ENCODE measurements at regions not wholly inside any gene's neighbourhood (a gene's known extent, or its start where the extent isn't known, plus 50 kb on each side); places are given as distances from the start of the nearest gene placed in this dataset.

DNA sequence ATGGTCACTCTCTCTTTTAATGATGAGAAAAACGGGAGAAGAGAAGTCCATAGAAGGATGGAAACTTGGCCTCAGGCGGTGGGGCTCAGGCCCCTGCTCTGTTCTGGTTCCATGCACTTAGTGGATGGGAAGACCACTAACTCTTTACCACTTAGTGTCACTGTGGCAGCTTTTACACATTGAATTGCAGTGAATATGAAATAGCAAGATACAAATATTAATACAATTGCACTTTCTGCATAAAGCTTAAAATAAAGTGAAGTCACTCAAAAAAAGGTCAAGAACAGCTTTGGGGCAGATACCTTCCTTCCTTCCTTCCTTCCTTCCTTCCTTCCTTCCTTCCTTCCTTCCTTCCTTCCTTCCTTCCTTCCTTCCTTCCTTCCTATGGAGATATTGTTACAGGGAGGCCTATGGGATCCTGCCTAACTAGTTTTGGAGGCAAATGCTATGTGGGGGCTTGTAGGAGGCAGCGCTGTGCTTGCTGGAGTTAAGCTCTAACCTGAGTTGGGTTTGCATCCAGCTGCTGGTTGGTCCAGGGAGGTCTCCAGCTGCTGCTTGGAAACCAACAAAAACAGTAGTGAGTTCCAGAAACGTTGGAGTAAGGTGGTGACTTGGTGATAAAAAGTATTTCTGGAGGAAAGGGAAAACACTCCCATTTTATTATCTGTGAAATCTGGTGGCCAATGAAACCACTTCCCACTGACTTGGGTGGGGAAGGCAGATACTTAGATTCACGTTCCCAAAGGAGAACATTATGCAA lies 62.3 kb upstream of the NKX2-2 start:
- no peak for DNase-seq (ENCODE audit: low spot score)

DNA sequence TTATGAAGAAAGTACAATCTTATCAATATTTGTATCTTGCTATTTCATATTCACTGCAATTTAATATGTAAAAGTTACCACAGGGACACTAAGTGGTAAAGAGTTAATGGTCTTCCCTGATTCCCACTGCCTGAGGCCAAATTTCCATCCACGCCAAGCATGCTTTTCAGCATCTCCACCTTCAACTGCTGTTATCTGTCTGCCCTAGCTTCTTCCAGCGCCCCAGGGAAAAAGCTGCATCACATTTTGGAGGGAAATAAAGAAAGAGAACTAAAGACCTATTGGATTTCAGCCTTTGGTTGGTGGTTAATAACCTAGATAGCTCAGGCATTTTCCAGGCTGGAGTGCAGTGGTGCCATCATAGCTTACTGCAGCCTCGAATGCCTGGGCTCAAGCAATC lies 61.3 kb upstream of the NKX2-2 start:
- DNase-seq (ENCODE audit: low spot score), result no peak

DNA sequence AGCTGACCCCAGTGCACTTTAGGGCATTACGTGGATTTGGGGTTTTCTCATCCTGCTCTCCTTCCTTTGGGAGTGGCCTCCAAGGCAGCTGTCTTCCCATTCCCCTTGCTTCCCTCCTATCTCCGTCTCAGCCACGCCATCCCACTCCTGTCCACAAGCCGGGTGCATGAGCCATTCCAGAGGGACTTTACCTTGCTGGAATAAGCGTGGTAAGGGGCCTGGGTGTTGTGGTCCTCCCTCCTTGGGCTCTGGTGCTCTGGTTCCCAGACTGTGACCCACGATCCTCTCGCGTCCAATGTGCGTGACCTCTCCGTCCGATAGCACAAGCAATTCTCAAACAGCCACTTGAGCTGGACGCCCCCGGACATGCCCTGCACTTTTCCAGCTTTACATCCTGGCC lies 60.6 kb upstream of the NKX2-2 start:
- no peak for DNase-seq (ENCODE audit: low spot score)

DNA sequence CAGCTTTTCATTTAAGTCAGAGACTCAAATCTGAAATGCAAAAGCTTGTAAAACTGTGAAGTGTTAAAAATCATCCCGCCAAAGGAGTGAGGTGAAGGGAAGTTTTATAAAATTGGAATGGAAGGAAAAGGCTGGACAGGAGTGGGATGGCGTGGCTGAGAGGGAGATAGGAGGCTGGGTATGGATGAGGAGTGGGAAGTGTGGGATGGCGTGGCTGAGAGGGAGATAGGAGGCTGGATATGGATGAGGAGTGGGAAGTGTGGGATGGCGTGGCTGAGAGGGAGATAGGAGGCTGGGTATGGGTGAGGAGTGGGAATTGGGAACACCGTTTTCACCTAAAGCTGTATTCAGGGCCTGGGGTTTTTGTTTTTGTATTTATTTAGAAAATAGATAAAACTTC lies 59.4 kb upstream of the NKX2-2 start:
- no peak for DNase-seq (ENCODE audit: low spot score)

DNA sequence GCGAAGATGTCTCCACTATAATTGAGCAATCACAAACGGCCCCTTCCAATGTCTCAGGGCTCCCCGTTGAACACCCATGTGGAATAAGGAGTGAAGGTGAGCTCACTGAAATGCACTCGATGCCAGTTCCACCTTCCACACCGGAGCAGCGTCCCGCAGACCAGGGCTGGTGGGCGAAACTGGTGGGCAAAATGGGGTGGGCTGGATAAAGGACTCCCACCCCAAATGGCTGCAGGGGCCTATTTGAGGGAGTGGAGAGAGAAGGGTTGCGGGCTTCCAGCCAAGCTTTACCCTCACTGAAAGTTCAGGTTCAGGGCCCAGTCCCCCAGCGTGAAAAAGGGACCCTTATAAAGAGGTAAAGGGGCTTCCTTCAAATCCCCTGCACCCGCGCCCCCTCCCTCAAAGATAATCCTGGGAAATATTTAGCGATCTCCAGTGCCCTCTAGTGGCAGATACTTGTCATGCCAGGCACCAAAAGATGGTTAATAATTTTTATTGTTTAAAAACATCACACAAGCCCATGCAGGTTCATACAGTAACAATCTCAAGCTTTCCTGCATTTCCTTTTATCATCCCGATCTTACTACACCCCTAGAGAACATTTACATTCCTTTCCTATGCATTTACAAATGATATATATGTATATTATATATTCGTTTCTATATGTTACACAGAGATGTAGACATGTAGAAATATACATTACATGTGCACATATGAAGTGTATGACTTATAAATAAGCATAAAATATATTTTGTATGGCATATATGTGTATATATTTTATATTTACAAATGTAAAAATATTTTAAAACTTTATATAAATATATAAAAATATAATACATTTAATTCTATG lies 58.2 kb upstream of the NKX2-2 start:
- peak; percentile 30 for DNase-seq (ENCODE audit: low spot score)

DNA sequence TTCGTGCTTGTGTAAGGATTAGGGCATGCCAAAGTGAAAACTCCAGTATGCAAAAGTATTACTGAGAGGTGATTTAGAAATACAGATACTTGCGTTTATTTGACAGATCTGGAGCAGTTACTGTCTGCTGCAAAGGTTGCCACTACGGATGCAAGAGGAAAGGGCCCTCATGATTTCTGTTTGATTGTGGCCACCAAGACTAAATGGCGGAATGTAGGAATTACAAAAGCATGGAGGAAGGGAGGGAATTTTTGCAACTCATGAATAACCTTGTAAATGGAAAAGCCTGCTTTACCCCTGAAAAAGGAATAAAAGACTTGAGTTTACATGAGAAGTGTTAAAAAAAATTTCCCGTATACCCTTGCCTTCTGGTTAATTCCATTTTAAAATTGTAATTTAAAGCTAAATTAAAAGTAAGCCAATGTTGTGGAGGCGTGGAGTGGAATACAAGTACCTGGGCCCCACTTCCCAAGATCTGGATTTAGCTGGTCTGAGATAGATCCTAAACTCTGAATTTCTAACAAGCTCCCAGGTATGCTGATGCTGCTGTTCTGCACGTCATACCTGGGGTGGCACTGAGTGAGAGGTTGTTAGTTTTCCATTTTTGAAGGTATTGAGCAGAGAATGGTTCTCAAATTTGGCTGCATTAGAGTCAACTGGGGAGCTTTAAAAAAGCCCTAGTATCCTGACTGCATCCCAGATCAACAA lies 56.6 kb upstream of the NKX2-2 start:
- no peak for DNase-seq (ENCODE audit: low spot score)

DNA sequence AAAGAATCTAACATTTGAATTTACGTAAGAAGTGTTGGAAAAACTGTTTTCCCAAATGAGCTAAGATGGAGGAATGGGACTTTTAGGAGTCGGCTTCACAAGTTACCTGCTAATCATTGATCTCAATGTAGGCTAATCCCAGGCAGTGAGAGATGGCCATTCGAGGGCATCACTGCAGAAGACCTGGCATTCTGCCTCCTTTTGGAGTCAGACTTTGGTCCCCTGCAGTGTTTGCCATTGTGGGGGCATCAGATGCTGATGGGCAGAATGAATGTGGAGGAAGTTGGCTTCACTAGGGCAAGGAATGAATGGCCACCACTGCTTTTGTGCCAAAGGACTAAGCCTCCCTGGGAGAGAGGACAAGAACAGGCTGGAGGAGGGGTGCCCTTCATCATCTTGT lies 55.7 kb upstream of the NKX2-2 start:
- no peak for DNase-seq (ENCODE audit: low spot score)

DNA sequence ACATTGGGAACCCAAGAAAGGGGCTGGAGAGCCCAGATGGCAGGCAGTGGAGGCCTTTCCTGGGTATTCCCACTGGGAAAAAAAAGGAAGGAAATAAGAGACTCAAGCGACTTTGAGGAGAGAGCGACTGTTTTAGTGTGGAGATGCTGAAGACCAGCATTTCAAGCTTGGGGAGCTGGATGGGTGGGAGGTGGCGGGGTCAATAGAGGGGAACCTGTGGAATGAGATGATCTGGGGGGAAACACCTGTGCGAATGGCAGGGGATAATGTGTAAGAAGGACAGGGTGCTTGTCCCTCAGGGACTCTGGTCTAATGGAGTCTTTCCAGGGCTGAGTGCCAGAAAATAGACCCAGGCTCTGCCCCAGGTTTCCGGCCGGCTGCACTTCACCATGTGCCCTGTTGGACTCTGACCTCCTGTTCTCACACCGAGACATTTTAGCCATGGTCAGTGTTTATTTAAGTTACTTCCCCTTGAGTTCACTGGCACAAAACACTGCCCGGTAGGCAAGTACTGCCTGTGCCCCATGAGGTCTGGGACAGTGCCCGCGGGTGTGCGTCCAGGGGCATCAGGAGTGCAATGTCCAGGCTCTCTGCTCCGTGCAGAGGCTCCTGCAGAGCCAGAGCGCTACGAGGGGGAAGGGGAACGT lies 50.4 kb upstream of the NKX2-2 start:
- peak; percentile 32 for DNase-seq (ENCODE audit: low spot score)
